ENCODE measurements at regions not wholly inside any gene's neighbourhood (a gene's known extent, or its start where the extent isn't known, plus 50 kb on each side); places are given as distances from the start of the nearest gene placed in this dataset.

DNA sequence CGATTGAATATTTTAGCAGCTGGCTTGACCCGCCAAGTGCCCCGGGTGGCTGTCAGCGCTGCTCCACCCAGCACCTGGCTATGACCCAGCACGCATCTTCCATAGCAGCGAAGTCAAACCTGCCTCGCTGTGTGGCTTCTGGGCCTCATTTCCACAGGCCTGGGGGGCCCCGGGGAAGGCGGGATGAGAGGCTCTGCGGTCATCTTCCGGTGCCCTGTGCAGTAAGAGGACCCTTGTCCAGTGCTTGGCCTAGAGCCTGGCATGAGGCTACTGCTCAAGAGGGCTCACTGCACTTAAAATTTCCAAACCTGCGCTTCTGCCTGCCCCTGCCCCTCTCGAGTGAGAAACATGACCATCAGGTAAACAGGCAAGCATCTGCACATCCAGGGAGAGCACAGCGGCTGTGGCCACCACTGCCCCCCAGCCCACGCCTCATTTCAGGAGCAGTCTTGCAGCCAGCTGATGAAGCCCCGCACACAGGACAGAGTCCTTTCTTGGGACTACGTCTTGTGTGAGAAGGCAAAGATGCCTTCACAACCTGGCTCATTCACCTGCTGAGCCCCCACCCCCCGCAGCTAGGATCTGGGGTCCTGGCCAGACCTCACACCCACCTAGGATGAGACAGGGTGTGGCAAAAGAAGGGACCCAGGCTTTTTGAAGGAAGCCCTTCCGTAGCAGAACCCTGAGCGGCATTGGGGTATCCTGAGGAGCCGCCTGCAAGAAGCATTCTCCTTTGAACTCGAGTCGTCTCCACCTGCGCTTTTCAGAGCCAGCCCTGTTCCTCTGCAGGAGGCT is 69.5 kb upstream of the UNC5A start:
- Histone ChIP-seq H3K27me3 (replicated peaks; ENCODE audit: insufficient read depth) (peaks cover 61% of the 10 kb centered on the region), H3K9me3 (ENCODE audit: low read depth) (no peaks in the 10 kb centered on the region), H3K4me3 (no peak overlapping the region), H3K36me3 (ENCODE audit: low read depth) (no peaks in the 10 kb centered on the region), H2AFZ (no peak overlapping the region), H3K4me1 (ENCODE audit: insufficient read depth) (no peaks in the 10 kb centered on the region), H3K9ac (no peak overlapping the region), H3K9me2 (ENCODE audit: insufficient read depth) (no peaks in the 10 kb centered on the region), H3K79me2 (ENCODE audit: insufficient read depth) (no peaks in the 10 kb centered on the region), H3F3A (ENCODE audit: insufficient read depth) (no peaks in the 10 kb centered on the region), H4K20me1 (ENCODE audit: insufficient read depth) (no peaks in the 10 kb centered on the region), H3K4me2 (ENCODE audit: unreplicated experiment) (no peak overlapping the region), H3K27ac (no peak overlapping the region)
- TF ChIP-seq EZH2phosphoT487 (IDR thresholded peaks at IDR 0.05; ENCODE audit: insufficient read depth, low read depth) = no peak
- no peak for TF ChIP-seq EZH2 (IDR thresholded peaks at IDR 0.05; ENCODE audit: insufficient read depth, poor library complexity, severe bottlenecking)
- in situ Hi-C loops (cut with MboI) = no loop called here
- DNase-seq = no peak
- WGBS, 2 experiments (ENCODE audit: low coverage in 1 of 2, low lambda C conversion rate in 2 of 2, missing lambda C conversion rate in 2 of 2) = 59 to 68% methylated on average over 24 of the region's 24 CpGs

- Histone ChIP-seq H3K27ac (no peak overlapping the region), H4K20me1 (ENCODE audit: insufficient read depth) (no peaks in the 10 kb centered on the region), H3K4me1 (ENCODE audit: insufficient read depth) (no peaks in the 10 kb centered on the region), H3F3A (ENCODE audit: insufficient read depth) (no peaks in the 10 kb centered on the region), H3K4me2 (ENCODE audit: unreplicated experiment) (no peak overlapping the region), H3K9me3 (ENCODE audit: low read depth) (no peaks in the 10 kb centered on the region), H3K36me3 (ENCODE audit: low read depth) (no peaks in the 10 kb centered on the region), H3K79me2 (ENCODE audit: insufficient read depth) (no peaks in the 10 kb centered on the region), H3K4me3 (no peak overlapping the region), H3K9me2 (ENCODE audit: insufficient read depth) (no peaks in the 10 kb centered on the region), H3K9ac (no peak overlapping the region), H3K27me3 (replicated peaks; ENCODE audit: insufficient read depth) (peaks cover 61% of the 10 kb centered on the region), H2AFZ (no peak overlapping the region)
- DNase-seq = no peak
- WGBS, 2 experiments (ENCODE audit: low coverage in 1 of 2, low lambda C conversion rate in 2 of 2, missing lambda C conversion rate in 2 of 2) = 46 to 52% methylated on average over 11 of the region's 11 CpGs
- TF ChIP-seq EZH2phosphoT487 (IDR thresholded peaks at IDR 0.05; ENCODE audit: insufficient read depth, low read depth) (no peak), EZH2 (IDR thresholded peaks at IDR 0.05; ENCODE audit: insufficient read depth, poor library complexity, severe bottlenecking) (no peak)
- in situ Hi-C loops (cut with MboI) = no loop called here
Measured at GRCh38 chr5:176741561-176742211, 68.7 kb upstream of the UNC5A start.

- Histone ChIP-seq H3K9me3 (ENCODE audit: low read depth) (no peaks in the 10 kb centered on the region), H3K4me2 (ENCODE audit: unreplicated experiment) (no peak overlapping the region), H3K79me2 (ENCODE audit: insufficient read depth) (no peaks in the 10 kb centered on the region), H3K4me1 (ENCODE audit: insufficient read depth) (no peaks in the 10 kb centered on the region), H4K20me1 (ENCODE audit: insufficient read depth) (no peaks in the 10 kb centered on the region), H2AFZ (no peak overlapping the region), H3K27ac (no peak overlapping the region), H3K9me2 (ENCODE audit: insufficient read depth) (no peaks in the 10 kb centered on the region), H3K27me3 (replicated peaks; ENCODE audit: insufficient read depth) (peaks cover 61% of the 10 kb centered on the region), H3F3A (ENCODE audit: insufficient read depth) (no peaks in the 10 kb centered on the region), H3K4me3 (no peak overlapping the region), H3K9ac (no peak overlapping the region), H3K36me3 (ENCODE audit: low read depth) (no peaks in the 10 kb centered on the region)
- in situ Hi-C loops (cut with MboI) = no loop called here
- 65 to 73% methylated on average over 7 to 10 of the region's 10 CpGs for WGBS, 2 experiments (ENCODE audit: low coverage in 1 of 2, low lambda C conversion rate in 2 of 2, missing lambda C conversion rate in 2 of 2)
- no peak for DNase-seq
- TF ChIP-seq EZH2 (IDR thresholded peaks at IDR 0.05; ENCODE audit: insufficient read depth, poor library complexity, severe bottlenecking) (no peak), EZH2phosphoT487 (IDR thresholded peaks at IDR 0.05; ENCODE audit: insufficient read depth, low read depth) (no peak)
Measured at GRCh38 chr5:176742246-176743105, 67.9 kb upstream of the UNC5A start.

- Histone ChIP-seq H3K4me2 (ENCODE audit: unreplicated experiment) (no peak overlapping the region), H3K4me3 (no peak overlapping the region), H3K9ac (no peak overlapping the region), H3K9me3 (ENCODE audit: low read depth) (no peaks in the 10 kb centered on the region), H3K36me3 (ENCODE audit: low read depth) (no peaks in the 10 kb centered on the region), H3K27ac (no peak overlapping the region), H2AFZ (no peak overlapping the region), H3K27me3 (replicated peaks; ENCODE audit: insufficient read depth) (peaks cover 61% of the 10 kb centered on the region), H3K9me2 (ENCODE audit: insufficient read depth) (no peaks in the 10 kb centered on the region), H4K20me1 (ENCODE audit: insufficient read depth) (no peaks in the 10 kb centered on the region), H3K79me2 (ENCODE audit: insufficient read depth) (no peaks in the 10 kb centered on the region), H3K4me1 (ENCODE audit: insufficient read depth) (no peaks in the 10 kb centered on the region), H3F3A (ENCODE audit: insufficient read depth) (no peaks in the 10 kb centered on the region)
- TF ChIP-seq EZH2phosphoT487 (IDR thresholded peaks at IDR 0.05; ENCODE audit: insufficient read depth, low read depth) (no peak), EZH2 (IDR thresholded peaks at IDR 0.05; ENCODE audit: insufficient read depth, poor library complexity, severe bottlenecking) (peak; percentile 83)
- 5% methylated on average over 35 to 54 of the region's 54 CpGs for WGBS, 2 experiments (ENCODE audit: low coverage in 1 of 2, low lambda C conversion rate in 2 of 2, missing lambda C conversion rate in 2 of 2)
- DNase-seq = peak; percentile 8
- in situ Hi-C loops (cut with MboI) = no loop called here
Measured at GRCh38 chr5:176743136-176743861, 67.1 kb upstream of the UNC5A start.
